ENCODE measurements at regions not wholly inside any gene's neighbourhood (a gene's known extent, or its start where the extent isn't known, plus 50 kb on each side); places are given as distances from the start of the nearest gene placed in this dataset.

DNA sequence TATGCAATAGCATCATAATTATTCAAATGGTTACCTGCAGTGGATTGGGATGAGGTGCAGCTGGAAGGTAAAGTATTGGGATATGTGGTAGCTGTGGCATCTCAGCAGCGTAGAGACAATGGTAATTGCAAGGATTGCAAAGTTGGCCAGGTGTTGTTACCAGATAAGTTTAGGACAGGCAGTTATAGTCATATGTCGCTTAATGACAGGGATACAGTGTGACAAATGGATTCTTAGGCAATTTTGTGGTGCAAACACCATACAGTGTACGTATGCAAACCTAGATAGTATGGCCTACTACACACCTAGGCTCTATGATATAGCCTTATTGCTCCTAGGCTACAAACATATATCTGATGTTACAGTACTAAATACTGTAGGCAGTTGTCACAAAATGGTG, 163.5 kb upstream of the LYZL2 start:
- Histone ChIP-seq H3K4me1 (ENCODE audit: control insufficient read depth in 2 of 3, insufficient read depth in 2 of 3, low read depth in 1 of 3, low read length in 3 of 3) (no peaks in the 10 kb centered on the region), H3K27me3 (ENCODE audit: control insufficient read depth, insufficient read depth, low read length) (no peaks in the 10 kb centered on the region), H3K27ac (ENCODE audit: low read depth in 2 of 2, low read length in 2 of 2) (no peak overlapping the region), H3K4me3 (ENCODE audit: low read length in 3 of 3) (no peak overlapping the region), H3K9ac (ENCODE audit: low read length in 3 of 3) (no peak overlapping the region), H3K9me3 (ENCODE audit: control insufficient read depth in 2 of 3, insufficient read depth in 1 of 3, low read length in 3 of 3) (no peaks in the 10 kb centered on the region), H3K36me3 (ENCODE audit: control insufficient read depth in 2 of 3, insufficient read depth in 3 of 3, low read length in 3 of 3) (no peaks in the 10 kb centered on the region)
- TF ChIP-seq, protein P1, sequence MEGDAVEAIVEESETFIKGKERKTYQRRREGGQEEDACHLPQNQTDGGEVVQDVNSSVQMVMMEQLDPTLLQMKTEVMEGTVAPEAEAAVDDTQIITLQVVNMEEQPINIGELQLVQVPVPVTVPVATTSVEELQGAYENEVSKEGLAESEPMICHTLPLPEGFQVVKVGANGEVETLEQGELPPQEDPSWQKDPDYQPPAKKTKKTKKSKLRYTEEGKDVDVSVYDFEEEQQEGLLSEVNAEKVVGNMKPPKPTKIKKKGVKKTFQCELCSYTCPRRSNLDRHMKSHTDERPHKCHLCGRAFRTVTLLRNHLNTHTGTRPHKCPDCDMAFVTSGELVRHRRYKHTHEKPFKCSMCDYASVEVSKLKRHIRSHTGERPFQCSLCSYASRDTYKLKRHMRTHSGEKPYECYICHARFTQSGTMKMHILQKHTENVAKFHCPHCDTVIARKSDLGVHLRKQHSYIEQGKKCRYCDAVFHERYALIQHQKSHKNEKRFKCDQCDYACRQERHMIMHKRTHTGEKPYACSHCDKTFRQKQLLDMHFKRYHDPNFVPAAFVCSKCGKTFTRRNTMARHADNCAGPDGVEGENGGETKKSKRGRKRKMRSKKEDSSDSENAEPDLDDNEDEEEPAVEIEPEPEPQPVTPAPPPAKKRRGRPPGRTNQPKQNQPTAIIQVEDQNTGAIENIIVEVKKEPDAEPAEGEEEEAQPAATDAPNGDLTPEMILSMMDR (IDR thresholded peaks at IDR 0.05; ENCODE audit: borderline replicate concordance, extremely low read depth, insufficient read depth): no peak
- intact Hi-C loops (cut with DNase I): no loop called here
- DNase-seq: no peak
- no peak for FAIRE-seq

DNA sequence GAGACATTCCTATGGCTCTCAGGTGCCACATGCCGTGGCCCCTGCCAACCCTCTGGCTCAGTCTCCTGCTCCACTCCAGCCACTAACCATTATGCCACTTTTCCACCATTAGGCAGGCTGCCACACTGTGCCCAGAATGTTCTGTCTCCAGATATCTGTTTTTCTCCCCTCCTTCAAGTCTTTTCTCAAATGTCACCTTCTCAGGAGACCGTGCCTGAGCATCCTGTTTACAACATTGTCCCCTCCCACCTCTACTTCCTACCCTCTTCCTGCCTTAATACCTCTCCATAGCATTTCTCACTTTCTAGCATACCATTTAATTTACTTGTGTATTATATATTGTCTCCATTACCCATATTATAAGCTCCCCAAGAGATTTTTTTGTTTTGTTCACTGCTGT, 162.5 kb upstream of the LYZL2 start:
- TF ChIP-seq, protein P1 (IDR thresholded peaks at IDR 0.05; ENCODE audit: borderline replicate concordance, extremely low read depth, insufficient read depth): no peak
- no peaks in the 10 kb centered on the region for H3K27me3 ChIP-seq (ENCODE audit: control insufficient read depth, insufficient read depth, low read length)
- H3K36me3 ChIP-seq (ENCODE audit: control insufficient read depth in 2 of 3, insufficient read depth in 3 of 3, low read length in 3 of 3): no peaks in the 10 kb centered on the region
- H3K9me3 ChIP-seq (ENCODE audit: control insufficient read depth in 2 of 3, insufficient read depth in 1 of 3, low read length in 3 of 3): no peaks in the 10 kb centered on the region
- intact Hi-C loops (cut with DNase I): no loop called here
- no peak for FAIRE-seq
- no peaks in the 10 kb centered on the region for H3K4me1 ChIP-seq (ENCODE audit: control insufficient read depth in 2 of 3, insufficient read depth in 2 of 3, low read depth in 1 of 3, low read length in 3 of 3)
- H3K4me3 ChIP-seq (ENCODE audit: low read length in 3 of 3): no peak overlapping the region
- H3K27ac ChIP-seq (ENCODE audit: low read depth in 2 of 2, low read length in 2 of 2): no peak overlapping the region
- H3K9ac ChIP-seq (ENCODE audit: low read length in 3 of 3): no peak overlapping the region
- no peak for DNase-seq

DNA sequence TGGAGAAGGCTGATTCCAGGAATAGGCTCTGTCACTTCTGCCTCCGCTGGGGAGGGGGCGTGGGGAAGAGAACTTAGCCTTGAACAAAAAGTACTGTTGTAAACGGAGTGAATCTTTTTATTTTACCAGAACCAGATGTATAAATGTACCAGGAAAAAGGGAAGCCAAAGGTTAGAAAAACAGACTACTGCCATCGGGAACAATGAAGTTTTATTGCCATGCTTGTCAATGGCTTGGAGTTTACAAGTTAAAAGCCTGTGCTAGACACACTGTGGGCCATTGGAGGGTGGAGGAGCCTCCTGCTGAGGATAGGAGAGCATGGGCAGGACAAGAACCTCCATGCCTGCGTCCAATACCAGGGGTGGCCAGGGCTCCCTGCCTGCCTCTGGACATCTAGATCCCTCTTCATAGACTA, 161.7 kb upstream of the LYZL2 start:
- H3K27ac ChIP-seq (ENCODE audit: low read depth in 2 of 2, low read length in 2 of 2): no peak overlapping the region
- no peaks in the 10 kb centered on the region for H3K36me3 ChIP-seq (ENCODE audit: control insufficient read depth in 2 of 3, insufficient read depth in 3 of 3, low read length in 3 of 3)
- FAIRE-seq: no peak
- H3K4me1 ChIP-seq (ENCODE audit: control insufficient read depth in 2 of 3, insufficient read depth in 2 of 3, low read depth in 1 of 3, low read length in 3 of 3): no peaks in the 10 kb centered on the region
- no peaks in the 10 kb centered on the region for H3K9me3 ChIP-seq (ENCODE audit: control insufficient read depth in 2 of 3, insufficient read depth in 1 of 3, low read length in 3 of 3)
- DNase-seq: no peak
- no peak overlapping the region for H3K9ac ChIP-seq (ENCODE audit: low read length in 3 of 3)
- intact Hi-C loops (cut with DNase I): no loop called here
- TF ChIP-seq, protein P1 (IDR thresholded peaks at IDR 0.05; ENCODE audit: borderline replicate concordance, extremely low read depth, insufficient read depth): no peak
- H3K4me3 ChIP-seq (ENCODE audit: low read length in 3 of 3): no peak overlapping the region
- H3K27me3 ChIP-seq (ENCODE audit: control insufficient read depth, insufficient read depth, low read length): no peaks in the 10 kb centered on the region

DNA sequence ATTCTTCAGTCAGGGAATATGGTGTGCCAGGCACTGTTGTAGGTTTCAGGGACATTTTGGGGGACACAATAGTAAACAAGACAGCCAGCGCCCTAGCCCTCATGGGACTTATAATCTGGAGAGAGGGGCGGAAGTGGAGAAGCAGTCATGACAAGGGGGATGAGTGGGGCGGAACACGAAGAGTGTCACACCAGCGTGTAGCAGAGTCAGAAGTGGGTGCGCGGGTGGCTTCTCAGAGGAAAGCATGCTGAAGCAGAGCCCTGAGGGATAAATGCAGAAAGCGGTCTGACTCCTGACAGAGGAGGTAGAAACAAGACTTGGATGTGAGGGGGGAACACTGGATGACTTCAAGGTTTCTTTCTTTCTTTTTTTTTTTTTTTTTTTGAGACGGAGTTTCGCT, 160.3 kb upstream of the LYZL2 start:
- FAIRE-seq (no peak), DNase-seq (no peak)
- H3K27me3 ChIP-seq (ENCODE audit: control insufficient read depth, insufficient read depth, low read length): no peaks in the 10 kb centered on the region
- no peak overlapping the region for H3K9ac ChIP-seq (ENCODE audit: low read length in 3 of 3)
- H3K36me3 ChIP-seq (ENCODE audit: control insufficient read depth in 2 of 3, insufficient read depth in 3 of 3, low read length in 3 of 3): no peaks in the 10 kb centered on the region
- H3K27ac ChIP-seq (ENCODE audit: low read depth in 2 of 2, low read length in 2 of 2): no peak overlapping the region
- H3K4me3 ChIP-seq (ENCODE audit: low read length in 3 of 3): no peak overlapping the region
- TF ChIP-seq, protein P1 (IDR thresholded peaks at IDR 0.05; ENCODE audit: borderline replicate concordance, extremely low read depth, insufficient read depth): no peak
- H3K9me3 ChIP-seq (ENCODE audit: control insufficient read depth in 2 of 3, insufficient read depth in 1 of 3, low read length in 3 of 3): no peaks in the 10 kb centered on the region
- intact Hi-C loops (cut with DNase I): no loop called here
- H3K4me1 ChIP-seq (ENCODE audit: control insufficient read depth in 2 of 3, insufficient read depth in 2 of 3, low read depth in 1 of 3, low read length in 3 of 3): peaks cover 0 to 3% (median 0%) of the 10 kb centered on the region in 3 donors

All from kidney (tissue), 13 donors.